DOHH2 (cell line): ENCODE measurements at regions not wholly inside any gene's neighbourhood (a gene's known extent, or its start where the extent isn't known, plus 50 kb on each side); places are given as distances from the start of the nearest gene placed in this dataset.

Experiments
- CTCF ChIP-seq: fragments of 200-600 bp; sonication (generic); IDR thresholded peaks from one replicate; pipeline ENCODE4 v1.5.1; 2014; ENCODE audit warnings: antibody characterized with exemption, mild to moderate bottlenecking, low read depth, low read length; ENCODE audit not compliant: poor library complexity, severe bottlenecking
- EZH2phosphoT487 ChIP-seq: fragments of 200-600 bp; sonication (generic); IDR thresholded peaks from 2 replicates; pipeline ENCODE4 v1.6.1; 2017; ENCODE audit warnings: borderline replicate concordance, mild to moderate bottlenecking, antibody characterized with exemption, low read length, moderate library complexity, mixed read lengths

GRCh38 chr10:107474650-107475049, 310.1 kb upstream of the SORCS1 start:
- no peak for TF ChIP-seq CTCF
- TF ChIP-seq EZH2phosphoT487: no peak
